Hepatocyte (in vitro differentiated cells): ENCODE measurements at regions not wholly inside any gene's neighbourhood (a gene's known extent, or its start where the extent isn't known, plus 50 kb on each side); places are given as distances from the start of the nearest gene placed in this dataset.

Source experiments
- DNase-seq: peaks from one replicate; pipeline ENCODE4 v3.0.0-alpha.2; 2016; ENCODE audit warnings: low spot score
- H2AFZ ChIP-seq: fragments of 200-600 bp; sonication (generic); 2 replicates; pipeline ENCODE4 v1.6.0; 2016; ENCODE audit warnings: antibody characterized with exemption, mild to moderate bottlenecking
- H3K27ac ChIP-seq: fragments of 200-600 bp; sonication (generic); 2 replicates; pipeline ENCODE4 v1.5.1; 2016; ENCODE audit warnings: mild to moderate bottlenecking
- H3K27me3 ChIP-seq: fragments of 200-600 bp; sonication (generic); 2 replicates; pipeline ENCODE4 v1.6.1; 2016
- H3K36me3 ChIP-seq: fragments of 200-600 bp; sonication (generic); replicated peaks from 2 replicates; pipeline ENCODE4 v1.5.1; 2016; ENCODE audit warnings: low read depth; ENCODE audit not compliant: insufficient read depth
- H3K4me1 ChIP-seq: fragments of 200-600 bp; sonication (generic); 2 replicates; pipeline ENCODE4 v1.5.1; 2016; ENCODE audit warnings: mild to moderate bottlenecking, moderate library complexity; ENCODE audit not compliant: insufficient read depth
- H3K4me2 ChIP-seq: fragments of 200-600 bp; sonication (generic); 2 replicates; pipeline ENCODE4 v1.6.0; 2016
- H3K4me3 ChIP-seq: fragments of 200-600 bp; sonication (generic); 2 replicates; pipeline ENCODE4 v1.5.1; 2016; ENCODE audit warnings: mild to moderate bottlenecking
- H3K79me2 ChIP-seq: fragments of 200-600 bp; sonication (generic); 2 replicates; pipeline ENCODE4 v1.6.0; 2017; ENCODE audit warnings: mild to moderate bottlenecking
- H3K9me2 ChIP-seq: fragments of 200-600 bp; sonication (generic); replicated peaks from 2 replicates; pipeline ENCODE4 v1.6.0; 2017; ENCODE audit warnings: mild to moderate bottlenecking; ENCODE audit not compliant: insufficient read depth
- H3K9me3 ChIP-seq: fragments of 200-600 bp; sonication (generic); 2 replicates; pipeline ENCODE4 v1.5.1; 2016; ENCODE audit warnings: low read depth, mild to moderate bottlenecking
- H4K20me1 ChIP-seq: fragments of 200-600 bp; sonication (generic); 2 replicates; pipeline ENCODE4 v1.6.0; 2016; ENCODE audit warnings: mild to moderate bottlenecking; ENCODE audit not compliant: insufficient read depth, poor library complexity, severe bottlenecking
- EZH2 ChIP-seq: fragments of 200-600 bp; sonication (generic); IDR thresholded peaks from 2 replicates; pipeline ENCODE4 v1.6.1; 2016; ENCODE audit warnings: antibody characterized with exemption, mild to moderate bottlenecking, borderline replicate concordance
- EZH2phosphoT487 ChIP-seq: fragments of 200-600 bp; sonication (generic); IDR thresholded peaks from one replicate; pipeline ENCODE4 v1.6.1; 2018; ENCODE audit warnings: antibody characterized with exemption, mild to moderate bottlenecking, low read depth, moderate library complexity; ENCODE audit not compliant: unreplicated experiment, severe bottlenecking
- WGBS: methylation state at CpG from one replicate; pipeline ENCODE4 v1.1.6; 2016; ENCODE audit warnings: low lambda C conversion rate; ENCODE audit errors: missing lambda C conversion rate; 5-methylcytosine and 5-hydroxymethylcytosine counted together
- TF ChIP-seq, protein P1 (sequence below): fragments of 200-600 bp; sonication (generic); IDR thresholded peaks from 2 replicates; pipeline ENCODE4 v1.5.1; 2016; ENCODE audit warnings: antibody characterized with exemption, mild to moderate bottlenecking; ENCODE audit not compliant: poor library complexity

DNA sequence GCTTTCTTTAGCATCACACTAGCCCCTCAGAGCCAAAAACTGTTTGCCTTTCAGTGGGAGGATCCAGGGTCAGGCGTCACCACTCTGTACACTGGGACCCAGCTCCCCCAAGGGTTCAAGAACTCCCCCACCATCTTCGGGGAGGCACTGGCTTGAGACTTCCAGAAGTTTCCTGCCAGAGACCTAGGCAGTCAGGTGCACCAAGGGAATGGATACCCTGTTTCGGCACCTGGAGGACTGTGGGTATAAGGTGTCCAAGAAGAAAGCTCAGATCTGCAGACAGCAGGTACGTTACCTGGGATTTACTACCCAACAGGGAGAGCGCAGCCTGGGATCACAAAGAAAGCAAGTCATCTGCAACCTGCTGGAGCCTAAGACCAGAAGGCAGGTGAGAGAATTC, 603.0 kb downstream of the UQCRFS1 start:
- H2AFZ ChIP-seq = no peak overlapping the region
- H4K20me1 ChIP-seq = no peaks in the 10 kb centered on the region
- no peak overlapping the region for H3K4me2 ChIP-seq
- DNase-seq = no peak
- H3K79me2 ChIP-seq = no peaks in the 10 kb centered on the region
- H3K4me3 ChIP-seq = no peak overlapping the region
- no peaks in the 10 kb centered on the region for H3K36me3 ChIP-seq
- no peaks in the 10 kb centered on the region for H3K27me3 ChIP-seq
- no peaks in the 10 kb centered on the region for H3K4me1 ChIP-seq
- H3K27ac ChIP-seq = no peak overlapping the region
- no peaks in the 10 kb centered on the region for H3K9me3 ChIP-seq
- no peaks in the 10 kb centered on the region for H3K9me2 ChIP-seq
- 88% methylated on average over 5 of the region's 5 CpGs for WGBS
- TF ChIP-seq EZH2phosphoT487 = no peak
- TF ChIP-seq EZH2 = no peak
- TF ChIP-seq, protein P1, sequence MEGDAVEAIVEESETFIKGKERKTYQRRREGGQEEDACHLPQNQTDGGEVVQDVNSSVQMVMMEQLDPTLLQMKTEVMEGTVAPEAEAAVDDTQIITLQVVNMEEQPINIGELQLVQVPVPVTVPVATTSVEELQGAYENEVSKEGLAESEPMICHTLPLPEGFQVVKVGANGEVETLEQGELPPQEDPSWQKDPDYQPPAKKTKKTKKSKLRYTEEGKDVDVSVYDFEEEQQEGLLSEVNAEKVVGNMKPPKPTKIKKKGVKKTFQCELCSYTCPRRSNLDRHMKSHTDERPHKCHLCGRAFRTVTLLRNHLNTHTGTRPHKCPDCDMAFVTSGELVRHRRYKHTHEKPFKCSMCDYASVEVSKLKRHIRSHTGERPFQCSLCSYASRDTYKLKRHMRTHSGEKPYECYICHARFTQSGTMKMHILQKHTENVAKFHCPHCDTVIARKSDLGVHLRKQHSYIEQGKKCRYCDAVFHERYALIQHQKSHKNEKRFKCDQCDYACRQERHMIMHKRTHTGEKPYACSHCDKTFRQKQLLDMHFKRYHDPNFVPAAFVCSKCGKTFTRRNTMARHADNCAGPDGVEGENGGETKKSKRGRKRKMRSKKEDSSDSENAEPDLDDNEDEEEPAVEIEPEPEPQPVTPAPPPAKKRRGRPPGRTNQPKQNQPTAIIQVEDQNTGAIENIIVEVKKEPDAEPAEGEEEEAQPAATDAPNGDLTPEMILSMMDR = no peak

- TF ChIP-seq EZH2 (no peak), EZH2phosphoT487 (no peak)
- TF ChIP-seq, protein P1 = no peak
- WGBS = 92% methylated on average over 8 of the region's 8 CpGs
- DNase-seq = no peak
- Histone ChIP-seq H4K20me1 (no peaks in the 10 kb centered on the region), H3K4me2 (no peak overlapping the region), H3K4me3 (no peak overlapping the region), H3K27me3 (no peaks in the 10 kb centered on the region), H2AFZ (no peak overlapping the region), H3K36me3 (no peaks in the 10 kb centered on the region), H3K27ac (no peak overlapping the region), H3K9me3 (no peaks in the 10 kb centered on the region), H3K79me2 (no peaks in the 10 kb centered on the region), H3K9me2 (no peaks in the 10 kb centered on the region), H3K4me1 (no peaks in the 10 kb centered on the region)
These were observed 603.7 kb downstream of the UQCRFS1 start for GRCh38 chr19:28609091-28609755.

- no peaks in the 10 kb centered on the region for H4K20me1 ChIP-seq
- H3K4me3 ChIP-seq = no peak overlapping the region
- H3K9me3 ChIP-seq = no peaks in the 10 kb centered on the region
- TF ChIP-seq EZH2 (no peak), EZH2phosphoT487 (no peak)
- TF ChIP-seq, protein P1 = no peak
- no peaks in the 10 kb centered on the region for H3K27me3 ChIP-seq
- H2AFZ ChIP-seq = no peak overlapping the region
- 88% methylated on average over 4 of the region's 4 CpGs for WGBS
- no peak overlapping the region for H3K4me2 ChIP-seq
- no peak for DNase-seq
- no peaks in the 10 kb centered on the region for H3K9me2 ChIP-seq
- no peaks in the 10 kb centered on the region for H3K79me2 ChIP-seq
- H3K27ac ChIP-seq = no peak overlapping the region
- no peaks in the 10 kb centered on the region for H3K4me1 ChIP-seq
- no peaks in the 10 kb centered on the region for H3K36me3 ChIP-seq
These were observed 604.7 kb downstream of the UQCRFS1 start for GRCh38 chr19:28608292-28608691.
